ENCODE measurements at regions not wholly inside any gene's neighbourhood (a gene's known extent, or its start where the extent isn't known, plus 50 kb on each side); places are given as distances from the start of the nearest gene placed in this dataset.
A peak's percentile ranks its signal among the peaks of the same experiment; 100 is the strongest.

GRCh38 chr11:95512682-95513081, 276.9 kb downstream of the FAM76B start:
- H3K9me3 ChIP-seq = no peaks in the 10 kb centered on the region
- intact Hi-C loops (cut with DNase I) = no loop called here
- TF ChIP-seq POLR2A (IDR thresholded peaks at IDR 0.05) (no peak), POLR2AphosphoS5 (IDR thresholded peaks at IDR 0.05; ENCODE audit: insufficient read depth in 1 of 2, low read depth in 1 of 2) (peak in 1 of 2 donors; percentile 93), CTCF (IDR thresholded peaks at IDR 0.05) (no peak)
- H3K4me1 ChIP-seq = peaks cover 34% of the 10 kb centered on the region
- no peak overlapping the region for H3K4me3 ChIP-seq
- H3K27ac ChIP-seq = peak overlapping the region; percentile 60
- H3K36me3 ChIP-seq = no peaks in the 10 kb centered on the region
- DNase-seq (ENCODE audit: extremely low spot score in 2 of 2) = peak in 1 of 2 donors; percentile 91
- H3K27me3 ChIP-seq = no peaks in the 10 kb centered on the region

GRCh38 chr11:95512177-95512576, 277.4 kb downstream of the FAM76B start:
- Histone ChIP-seq H3K27ac (peak overlapping the region; percentile 60), H3K9me3 (no peaks in the 10 kb centered on the region)
- intact Hi-C loops (cut with DNase I) = no loop called here

GRCh38 chr11:95508219-95508890, 277.4 kb upstream of the SESN3 start:
- H3K36me3 ChIP-seq = no peaks in the 10 kb centered on the region
- TF ChIP-seq CTCF (IDR thresholded peaks at IDR 0.05) = no peak
- no peak for TF ChIP-seq POLR2AphosphoS5 (IDR thresholded peaks at IDR 0.05; ENCODE audit: insufficient read depth in 1 of 2, low read depth in 1 of 2)
- TF ChIP-seq POLR2A (IDR thresholded peaks at IDR 0.05) = no peak
- peaks cover 14% of the 10 kb centered on the region for H3K4me1 ChIP-seq
- H3K27me3 ChIP-seq = no peaks in the 10 kb centered on the region
- DNase-seq (ENCODE audit: extremely low spot score in 2 of 2) = no peak
- H3K9me3 ChIP-seq = no peaks in the 10 kb centered on the region
- intact Hi-C loops (cut with DNase I) = no loop called here
- H3K4me3 ChIP-seq = no peak overlapping the region
- H3K27ac ChIP-seq = no peak overlapping the region

More at GRCh38 chr11:95512177-95512576, 277.4 kb downstream of the FAM76B start:
- TF ChIP-seq POLR2A (IDR thresholded peaks at IDR 0.05) = no peak
- peak in 1 of 2 donors; percentile 7 for TF ChIP-seq POLR2AphosphoS5 (IDR thresholded peaks at IDR 0.05; ENCODE audit: insufficient read depth in 1 of 2, low read depth in 1 of 2)
- Histone ChIP-seq H3K36me3 (no peaks in the 10 kb centered on the region), H3K27me3 (no peaks in the 10 kb centered on the region), H3K4me1 (peaks cover 34% of the 10 kb centered on the region), H3K4me3 (no peak overlapping the region)
- peak in 1 of 2 donors; percentile 92 for DNase-seq (ENCODE audit: extremely low spot score in 2 of 2)

- no peak overlapping the region for H3K4me3 ChIP-seq
- no peaks in the 10 kb centered on the region for H3K36me3 ChIP-seq
- TF ChIP-seq POLR2A (IDR thresholded peaks at IDR 0.05) (no peak), POLR2AphosphoS5 (IDR thresholded peaks at IDR 0.05; ENCODE audit: insufficient read depth in 1 of 2, low read depth in 1 of 2) (no peak), CTCF (IDR thresholded peaks at IDR 0.05) (no peak)
- DNase-seq (ENCODE audit: extremely low spot score in 2 of 2) = no peak
- H3K9me3 ChIP-seq = no peaks in the 10 kb centered on the region
- H3K27me3 ChIP-seq = no peaks in the 10 kb centered on the region
- intact Hi-C loops (cut with DNase I) = no loop called here
- H3K4me1 ChIP-seq = peaks cover 9% of the 10 kb centered on the region
- H3K27ac ChIP-seq = no peak overlapping the region
These were observed 276.8 kb upstream of the SESN3 start for GRCh38 chr11:95507794-95508193.

GRCh38 chr11:95506777-95507176, 275.8 kb upstream of the SESN3 start:
- H3K27ac ChIP-seq = no peak overlapping the region
- peaks cover 1% of the 10 kb centered on the region for H3K4me1 ChIP-seq
- no peaks in the 10 kb centered on the region for H3K27me3 ChIP-seq
- no peak for TF ChIP-seq CTCF (IDR thresholded peaks at IDR 0.05)
- H3K4me3 ChIP-seq = no peak overlapping the region
- intact Hi-C loops (cut with DNase I) = no loop called here
- DNase-seq (ENCODE audit: extremely low spot score in 2 of 2) = no peak
- no peaks in the 10 kb centered on the region for H3K36me3 ChIP-seq
- no peaks in the 10 kb centered on the region for H3K9me3 ChIP-seq
